DMS 273 (cell line): ENCODE measurements at regions not wholly inside any gene's neighbourhood (a gene's known extent, or its start where the extent isn't known, plus 50 kb on each side); places are given as distances from the start of the nearest gene placed in this dataset.
A peak's percentile ranks its signal among the peaks of the same experiment; 100 is the strongest.
"Not testable (repeated sequence)": the region's sequence is repeated elsewhere in the genome, so short reads cannot be mapped to it uniquely, and the experiment has no call there.

Experiments used
- DNase-seq: peaks from one replicate; lab custom pipeline; 2025; ENCODE audit not compliant: unreplicated experiment; lab: John Stamatoyannopoulos, UW

GRCh38 chr16:60414613-60415012 lies 1621.6 kb downstream of the CDH8 start:
- DNase-seq, result no peak

DNA sequence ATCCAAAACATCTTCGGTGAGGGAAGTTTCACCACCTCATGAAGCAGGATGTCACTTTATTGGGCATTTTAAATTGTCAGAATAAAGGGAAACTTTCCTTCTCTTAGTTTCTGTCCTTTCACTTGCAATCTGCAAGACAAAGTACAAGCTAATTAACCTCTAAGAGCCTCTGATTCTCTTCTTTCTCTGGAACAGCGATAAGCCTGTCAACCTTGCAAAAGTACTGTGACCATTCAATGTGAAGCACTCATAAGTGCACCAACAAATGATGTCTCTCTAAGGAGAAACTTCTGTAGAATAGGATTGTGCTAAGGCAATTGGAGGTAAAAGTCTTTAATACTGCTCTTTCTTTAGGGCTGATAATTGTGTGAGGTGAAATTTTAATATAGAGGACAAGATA lies 1622.3 kb downstream of the CDH8 start:
- DNase-seq, result no peak

DNA sequence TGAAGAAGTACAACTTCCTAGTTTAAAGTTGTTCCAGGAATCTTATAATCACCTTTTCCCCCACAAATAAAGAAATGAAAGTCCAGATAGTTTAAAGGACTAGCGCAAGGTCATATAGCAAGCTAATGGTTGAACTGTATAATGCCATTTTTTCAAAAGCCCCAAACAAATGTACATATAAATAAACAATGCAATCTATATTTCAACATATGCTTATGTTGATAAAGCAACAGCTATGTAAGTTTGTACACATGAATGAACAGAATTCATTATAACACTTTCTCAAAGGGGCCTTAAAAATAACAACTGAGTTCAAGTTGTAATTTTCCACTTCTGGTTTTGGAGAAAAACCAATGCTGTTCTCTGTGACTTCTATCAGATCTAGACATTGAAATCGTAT lies 1628.6 kb downstream of the CDH8 start:
- no peak for DNase-seq

GRCh38 chr16:60407034-60407433 lies 1629.2 kb downstream of the CDH8 start:
- DNase-seq, result no peak

DNA sequence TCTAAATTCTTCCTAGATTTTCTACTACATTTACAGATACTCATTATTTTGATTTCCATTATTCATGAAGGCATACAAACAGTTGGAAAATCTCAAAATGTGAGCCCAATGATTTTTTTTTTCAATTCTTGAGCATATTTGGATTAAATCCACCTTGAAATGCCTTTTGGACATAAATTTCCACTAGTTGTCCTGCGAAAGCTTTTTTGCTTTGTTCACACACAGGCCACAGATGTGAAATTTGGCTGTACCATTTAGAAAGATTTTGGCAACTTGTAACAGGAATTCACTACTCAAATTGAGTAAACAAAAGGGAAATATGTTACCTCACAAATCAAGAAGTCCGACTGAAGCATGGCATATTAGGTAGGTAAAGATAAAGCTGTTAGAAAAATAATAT lies 1631.0 kb downstream of the CDH8 start:
- DNase-seq, result no peak

GRCh38 chr16:60404401-60404800 lies 1631.8 kb downstream of the CDH8 start:
- DNase-seq, result no peak

DNA sequence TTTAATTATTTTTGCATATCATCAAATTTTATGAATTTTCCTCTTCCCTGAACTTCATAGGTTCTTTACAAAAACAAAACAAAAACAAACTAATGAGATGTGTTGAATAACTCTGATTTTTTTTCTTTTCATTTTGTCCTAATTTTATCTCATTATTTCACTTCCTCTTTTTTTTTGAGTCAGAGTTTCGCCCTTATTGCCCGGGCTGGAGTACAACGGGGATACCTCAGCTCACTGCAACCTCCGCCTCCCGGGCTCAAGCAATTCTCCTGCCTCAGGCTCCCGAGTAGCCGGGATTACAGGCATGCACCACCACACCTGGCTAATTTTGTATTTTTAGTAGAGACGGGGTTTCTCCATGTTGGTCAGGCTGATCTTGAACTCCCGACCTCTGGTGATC lies 1633.3 kb downstream of the CDH8 start:
- not testable (repeated sequence) for DNase-seq

DNA sequence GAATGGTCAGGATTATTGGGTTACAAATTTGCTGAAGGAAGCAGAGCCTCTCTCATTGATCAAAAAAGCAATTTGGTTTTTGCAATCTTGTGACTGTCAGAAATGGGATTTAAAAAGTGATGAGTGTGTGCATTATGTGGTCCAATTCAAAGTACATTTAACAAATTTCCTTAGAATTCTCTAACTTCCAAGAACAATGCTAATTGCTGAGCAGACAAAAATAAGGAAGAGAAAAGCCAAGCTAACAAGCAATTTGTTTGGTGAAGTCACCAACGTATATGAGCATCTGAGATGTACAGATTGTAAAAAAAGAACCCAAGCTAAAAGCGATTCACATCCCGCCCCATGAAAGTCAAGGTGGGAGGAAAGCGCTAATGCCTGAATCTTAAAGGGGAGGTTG lies 1643.9 kb downstream of the CDH8 start:
- DNase-seq, result no peak

DNA sequence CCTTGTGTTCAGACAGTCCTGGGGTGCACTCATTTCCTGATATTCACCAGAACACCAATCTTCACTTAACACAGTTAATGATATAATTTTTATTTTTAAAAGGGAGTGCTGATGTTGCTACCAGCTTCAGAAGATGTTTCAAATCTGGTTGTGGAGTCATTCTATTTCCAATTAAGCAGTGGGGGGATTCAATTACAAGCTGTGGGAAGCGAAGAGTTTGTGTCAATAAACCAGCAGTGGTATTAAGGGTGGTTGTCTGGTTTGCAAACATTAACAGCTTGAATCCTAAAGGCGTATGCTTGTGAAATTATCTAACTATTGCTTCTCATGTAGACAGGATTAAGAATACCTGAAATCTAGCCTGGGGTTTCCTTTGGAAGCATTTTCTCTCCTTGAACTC lies 1637.5 kb upstream of the GOT2 start:
- no peak for DNase-seq

- DNase-seq, result no peak
Observed at GRCh38 chr16:60367739-60368138, 1633.6 kb upstream of the GOT2 start.

- DNase-seq, result peak; percentile 90
Observed at GRCh38 chr16:60363566-60363965, 1629.5 kb upstream of the GOT2 start.

DNA sequence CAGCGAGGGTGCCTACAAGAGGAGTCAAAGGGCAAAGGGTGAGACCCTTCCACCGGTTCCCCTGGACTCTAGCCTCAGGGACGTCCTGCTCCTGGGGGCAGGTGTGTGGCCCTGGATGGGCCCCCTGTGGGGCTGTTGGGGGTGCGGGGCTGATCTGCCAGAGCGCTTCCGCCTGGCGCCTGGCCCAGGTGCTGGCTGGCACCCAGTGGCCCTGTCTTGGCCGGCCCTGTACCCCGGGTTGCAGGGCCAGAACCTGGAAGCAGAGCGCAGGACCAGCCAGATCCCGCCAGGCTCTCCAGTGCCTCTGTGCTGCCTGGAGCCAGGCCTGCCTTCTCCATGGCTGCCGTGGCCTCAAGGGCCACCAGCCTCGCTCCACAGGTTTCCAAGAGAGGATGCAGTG lies 1625.8 kb upstream of the GOT2 start:
- not testable (repeated sequence) for DNase-seq

- DNase-seq, result not testable (repeated sequence)
Observed at GRCh38 chr16:60359412-60359811, 1625.3 kb upstream of the GOT2 start.

DNA sequence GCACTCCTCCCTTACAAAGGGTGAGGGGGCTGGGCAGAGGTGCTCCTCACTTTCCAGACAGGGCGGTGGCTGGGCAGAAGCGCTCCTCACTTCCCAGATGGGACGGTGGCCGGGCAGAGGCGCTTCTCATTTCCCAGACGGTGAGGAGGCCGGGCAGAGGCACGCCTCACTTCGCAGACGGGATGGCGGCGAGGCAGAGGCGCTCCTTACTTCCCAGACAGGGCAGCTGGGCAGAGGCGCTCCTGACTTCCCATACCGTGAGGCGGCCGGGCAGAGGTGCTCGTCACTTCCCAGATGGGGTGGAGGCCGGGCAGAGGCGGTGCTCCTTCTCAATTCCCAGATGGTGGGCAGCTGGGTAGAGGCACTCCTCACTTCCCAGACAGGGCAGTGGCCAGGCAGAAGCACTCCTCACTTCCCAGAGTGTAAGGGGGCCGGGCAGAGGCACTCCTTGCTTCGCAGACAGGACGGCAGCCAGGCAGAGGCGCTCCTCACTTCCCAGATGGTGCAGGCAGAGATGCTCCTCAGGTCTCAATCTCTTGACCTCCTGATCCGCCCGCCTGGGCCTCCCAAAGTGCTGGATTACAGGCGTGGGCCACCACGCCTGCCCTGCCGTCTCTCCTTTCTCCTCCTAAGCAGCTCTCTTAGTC lies 1623.9 kb upstream of the GOT2 start:
- not testable (repeated sequence) for DNase-seq

- no peak for DNase-seq
Observed at GRCh38 chr16:60346256-60346655, 1612.1 kb upstream of the GOT2 start.

GRCh38 chr16:60337671-60338070 lies 1603.6 kb upstream of the GOT2 start:
- no peak for DNase-seq

DNA sequence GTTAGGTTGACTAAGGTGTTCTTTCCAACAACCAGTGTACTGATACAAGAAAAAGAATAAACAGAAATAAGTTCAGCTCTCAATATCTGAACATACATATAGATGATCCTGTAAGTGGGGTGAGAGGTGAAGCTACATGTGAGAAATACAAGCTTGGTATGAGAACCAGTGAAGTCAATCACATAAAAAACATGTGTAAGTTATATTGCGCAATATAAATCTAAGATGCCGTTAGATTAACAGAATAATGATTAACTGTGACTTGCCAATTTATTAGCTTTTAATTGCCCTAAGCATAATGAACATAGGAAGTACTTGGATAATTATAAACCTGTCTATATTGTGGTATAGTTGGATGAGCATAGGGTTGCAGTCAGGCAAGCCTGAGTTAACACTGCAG lies 1597.1 kb upstream of the GOT2 start:
- no peak for DNase-seq

- DNase-seq, result no peak
Observed at GRCh38 chr16:60329108-60329507, 1595.0 kb upstream of the GOT2 start.

GRCh38 chr16:60328152-60328551 lies 1594.0 kb upstream of the GOT2 start:
- no peak for DNase-seq

- no peak for DNase-seq
Observed at GRCh38 chr16:60318486-60318885, 1584.4 kb upstream of the GOT2 start.

DNA sequence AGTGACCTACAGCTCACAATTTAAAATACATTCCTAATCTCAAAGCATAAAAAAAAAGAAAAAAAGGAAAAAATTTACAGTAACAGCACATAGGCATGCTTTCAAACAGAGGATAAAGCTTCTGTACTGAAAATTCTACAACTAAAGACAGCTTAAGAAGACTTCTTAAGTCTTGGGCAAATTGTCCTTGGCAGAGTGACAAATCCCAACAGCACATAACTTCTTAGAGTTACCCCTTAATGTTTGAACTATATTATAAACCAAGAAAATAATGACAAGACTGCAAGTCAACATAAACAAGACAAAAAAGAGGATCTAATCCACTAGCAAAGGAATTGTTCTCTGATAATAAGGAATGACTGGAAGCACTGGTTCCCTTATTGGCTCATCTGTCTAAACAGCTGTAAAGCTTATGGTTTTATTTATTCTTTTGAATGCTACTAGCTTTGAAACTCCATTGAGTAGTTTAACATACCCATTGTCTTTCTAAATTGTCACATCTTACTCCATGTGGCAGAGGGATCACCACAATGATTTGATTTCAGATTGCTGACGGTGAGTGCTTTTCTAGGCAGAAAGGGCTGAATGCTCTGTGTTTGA lies 1576.8 kb upstream of the GOT2 start:
- no peak for DNase-seq

DNA sequence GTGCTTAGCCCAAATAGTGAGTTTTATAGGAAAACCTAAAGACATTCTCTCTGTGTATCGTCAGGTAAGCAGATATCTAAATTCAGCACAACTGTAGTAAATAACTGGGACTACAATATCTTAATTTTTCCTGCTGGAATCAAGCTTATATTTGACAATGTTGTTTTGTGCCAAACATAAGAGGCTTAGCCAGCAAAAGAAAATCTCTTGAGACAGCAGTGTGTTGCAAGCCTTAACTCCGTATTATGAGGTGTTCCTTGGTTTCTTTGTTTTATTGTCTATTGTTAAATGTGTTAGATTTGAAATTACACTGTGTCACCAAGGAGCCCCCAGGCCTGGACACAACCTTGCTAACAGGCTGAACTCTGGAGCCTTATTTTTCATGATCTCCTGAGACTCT lies 1570.6 kb upstream of the GOT2 start:
- no peak for DNase-seq

- DNase-seq, result no peak
Observed at GRCh38 chr16:60304066-60304465, 1570.0 kb upstream of the GOT2 start.
